ENCODE measurements at regions not wholly inside any gene's neighbourhood (a gene's known extent, or its start where the extent isn't known, plus 50 kb on each side); places are given as distances from the start of the nearest gene placed in this dataset.
"Not testable (repeated sequence)": the region's sequence is repeated elsewhere in the genome, so short reads cannot be mapped to it uniquely, and the experiment has no call there.

DNA sequence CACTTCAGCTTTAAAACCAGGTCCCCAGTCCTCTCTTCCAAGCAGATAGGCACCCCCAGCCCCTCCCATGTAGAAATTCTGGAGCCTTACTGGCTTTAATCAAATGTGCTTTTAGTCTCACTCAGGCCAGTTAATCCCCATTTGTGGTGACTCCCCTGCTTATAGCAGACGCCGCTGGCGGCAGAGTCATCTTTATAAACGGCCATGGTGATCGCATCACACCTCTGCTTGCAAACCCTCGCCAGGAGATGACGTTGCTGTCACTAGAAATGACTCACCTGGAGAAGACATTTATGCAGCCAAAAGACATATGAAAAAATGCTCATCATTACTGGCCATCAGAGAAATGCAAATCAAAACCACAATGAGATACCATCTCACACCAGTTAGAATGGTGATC, 369.3 kb downstream of the VRK1 start (continued):
- TF ChIP-seq SOX15 (CRISPR knock-in tag; IDR thresholded peaks at IDR 0.05) (no peak), EMX1 (CRISPR knock-in tag; IDR thresholded peaks at IDR 0.05) (no peak), ZNF219 (CRISPR knock-in tag; IDR thresholded peaks at IDR 0.05; ENCODE audit: borderline replicate concordance) (no peak), GABPB1 (CRISPR knock-in tag; IDR thresholded peaks at IDR 0.05) (no peak), ZNF317 (CRISPR knock-in tag; IDR thresholded peaks at IDR 0.05; ENCODE audit: borderline replicate concordance, low read depth) (no peak)
- TF ChIP-seq, protein P1, sequence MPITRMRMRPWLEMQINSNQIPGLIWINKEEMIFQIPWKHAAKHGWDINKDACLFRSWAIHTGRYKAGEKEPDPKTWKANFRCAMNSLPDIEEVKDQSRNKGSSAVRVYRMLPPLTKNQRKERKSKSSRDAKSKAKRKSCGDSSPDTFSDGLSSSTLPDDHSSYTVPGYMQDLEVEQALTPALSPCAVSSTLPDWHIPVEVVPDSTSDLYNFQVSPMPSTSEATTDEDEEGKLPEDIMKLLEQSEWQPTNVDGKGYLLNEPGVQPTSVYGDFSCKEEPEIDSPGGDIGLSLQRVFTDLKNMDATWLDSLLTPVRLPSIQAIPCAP (CRISPR knock-in tag; IDR thresholded peaks at IDR 0.05) = no peak
- TF ChIP-seq, protein P2, sequence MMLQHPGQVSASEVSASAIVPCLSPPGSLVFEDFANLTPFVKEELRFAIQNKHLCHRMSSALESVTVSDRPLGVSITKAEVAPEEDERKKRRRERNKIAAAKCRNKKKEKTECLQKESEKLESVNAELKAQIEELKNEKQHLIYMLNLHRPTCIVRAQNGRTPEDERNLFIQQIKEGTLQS (CRISPR knock-in tag; conservative IDR thresholded peaks at IDR 0.05) = no peak

DNA sequence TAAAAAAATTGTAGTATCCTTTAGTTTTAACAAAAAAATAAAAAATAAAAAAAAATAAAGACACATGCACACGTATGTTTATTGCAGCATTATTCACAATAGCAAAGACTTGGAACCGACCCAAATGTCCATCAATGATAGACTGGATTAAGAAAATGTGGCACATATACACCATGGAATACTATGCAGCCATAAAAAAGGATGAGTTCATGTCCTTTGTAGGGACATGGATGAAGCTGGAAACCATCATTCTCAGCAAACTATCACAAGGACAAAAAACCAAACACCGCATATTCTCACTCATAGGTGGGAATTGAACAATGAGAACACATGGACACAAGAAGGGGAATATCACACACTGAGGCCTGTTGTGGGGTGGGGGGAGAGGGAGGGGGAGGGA, 370.4 kb downstream of the VRK1 start:
- DNase-seq (ENCODE audit: low spot score); H3K9me3 Mint-ChIP-seq; POLR2A ChIA-PET; H3K4me1 Mint-ChIP-seq; H3K36me3 Mint-ChIP-seq; H3K27me3 Mint-ChIP-seq (ENCODE audit: low read depth); ATAC-seq; H3K4me3 Mint-ChIP-seq; H3K27ac Mint-ChIP-seq; CTCF ChIA-PET: not testable (repeated sequence)

DNA sequence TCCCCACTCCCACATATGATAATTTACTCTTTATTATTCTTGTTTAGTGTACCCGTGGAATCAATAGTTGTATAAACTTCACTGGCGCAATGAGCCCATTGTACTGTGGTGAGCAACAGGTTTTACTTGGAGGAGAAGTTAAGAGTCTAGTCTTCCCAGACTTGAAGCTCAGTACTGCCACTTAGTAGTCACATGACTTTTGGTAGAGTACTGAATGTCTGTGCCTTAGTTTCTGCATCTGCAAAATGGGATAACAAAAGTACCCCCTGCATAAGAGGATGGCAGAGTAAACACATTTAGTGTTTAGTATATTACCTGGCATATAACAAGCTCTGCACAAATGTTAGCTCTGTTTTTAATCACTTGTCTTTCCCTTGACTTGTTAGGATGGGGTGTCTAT, 375.5 kb downstream of the VRK1 start:
- ChIA-PET CTCF (interaction anchor here (1.1 kb wide), 1 partner anchor 18 kb away, joined by 3 read pairs; no protein-coding TSS in a partner anchor), POLR2A (interaction anchor here (0.5 kb wide), 1 partner anchor 116 kb away, joined by 4 read pairs; no protein-coding TSS in a partner anchor)
- DNase-seq (ENCODE audit: low spot score) (no peak), ATAC-seq (no peak)
- Mint-ChIP-seq H3K4me1 (no peaks in the 10 kb centered on the region), H3K9me3 (no peaks in the 10 kb centered on the region), H3K36me3 (no peaks in the 10 kb centered on the region), H3K27me3 (ENCODE audit: low read depth) (no peaks in the 10 kb centered on the region), H3K27ac (no peak overlapping the region), H3K4me3 (no peak overlapping the region)
- TF ChIP-seq, protein P3, sequence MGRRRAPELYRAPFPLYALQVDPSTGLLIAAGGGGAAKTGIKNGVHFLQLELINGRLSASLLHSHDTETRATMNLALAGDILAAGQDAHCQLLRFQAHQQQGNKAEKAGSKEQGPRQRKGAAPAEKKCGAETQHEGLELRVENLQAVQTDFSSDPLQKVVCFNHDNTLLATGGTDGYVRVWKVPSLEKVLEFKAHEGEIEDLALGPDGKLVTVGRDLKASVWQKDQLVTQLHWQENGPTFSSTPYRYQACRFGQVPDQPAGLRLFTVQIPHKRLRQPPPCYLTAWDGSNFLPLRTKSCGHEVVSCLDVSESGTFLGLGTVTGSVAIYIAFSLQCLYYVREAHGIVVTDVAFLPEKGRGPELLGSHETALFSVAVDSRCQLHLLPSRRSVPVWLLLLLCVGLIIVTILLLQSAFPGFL (CRISPR knock-in tag; IDR thresholded peaks at IDR 0.05; ENCODE audit: borderline replicate concordance) = no peak
- TF ChIP-seq JUN (CRISPR knock-in tag; IDR thresholded peaks at IDR 0.05) (no peak), IRF2 (CRISPR knock-in tag; IDR thresholded peaks at IDR 0.05; ENCODE audit: borderline replicate concordance, low read depth) (no peak), CREM (CRISPR knock-in tag; IDR thresholded peaks at IDR 0.05) (no peak), MXD4 (CRISPR knock-in tag; IDR thresholded peaks at IDR 0.05; ENCODE audit: borderline replicate concordance) (no peak), ESRRA (CRISPR knock-in tag; IDR thresholded peaks at IDR 0.05; ENCODE audit: borderline replicate concordance) (no peak), TEAD1 (CRISPR knock-in tag; IDR thresholded peaks at IDR 0.05) (no peak), SP1 (CRISPR knock-in tag; conservative IDR thresholded peaks at IDR 0.05) (no peak), TEAD4 (CRISPR knock-in tag; IDR thresholded peaks at IDR 0.05) (no peak), EMX1 (CRISPR knock-in tag; IDR thresholded peaks at IDR 0.05) (no peak), ZNF263 (CRISPR knock-in tag; IDR thresholded peaks at IDR 0.05; ENCODE audit: low read depth) (no peak)
- TF ChIP-seq, protein P4, sequence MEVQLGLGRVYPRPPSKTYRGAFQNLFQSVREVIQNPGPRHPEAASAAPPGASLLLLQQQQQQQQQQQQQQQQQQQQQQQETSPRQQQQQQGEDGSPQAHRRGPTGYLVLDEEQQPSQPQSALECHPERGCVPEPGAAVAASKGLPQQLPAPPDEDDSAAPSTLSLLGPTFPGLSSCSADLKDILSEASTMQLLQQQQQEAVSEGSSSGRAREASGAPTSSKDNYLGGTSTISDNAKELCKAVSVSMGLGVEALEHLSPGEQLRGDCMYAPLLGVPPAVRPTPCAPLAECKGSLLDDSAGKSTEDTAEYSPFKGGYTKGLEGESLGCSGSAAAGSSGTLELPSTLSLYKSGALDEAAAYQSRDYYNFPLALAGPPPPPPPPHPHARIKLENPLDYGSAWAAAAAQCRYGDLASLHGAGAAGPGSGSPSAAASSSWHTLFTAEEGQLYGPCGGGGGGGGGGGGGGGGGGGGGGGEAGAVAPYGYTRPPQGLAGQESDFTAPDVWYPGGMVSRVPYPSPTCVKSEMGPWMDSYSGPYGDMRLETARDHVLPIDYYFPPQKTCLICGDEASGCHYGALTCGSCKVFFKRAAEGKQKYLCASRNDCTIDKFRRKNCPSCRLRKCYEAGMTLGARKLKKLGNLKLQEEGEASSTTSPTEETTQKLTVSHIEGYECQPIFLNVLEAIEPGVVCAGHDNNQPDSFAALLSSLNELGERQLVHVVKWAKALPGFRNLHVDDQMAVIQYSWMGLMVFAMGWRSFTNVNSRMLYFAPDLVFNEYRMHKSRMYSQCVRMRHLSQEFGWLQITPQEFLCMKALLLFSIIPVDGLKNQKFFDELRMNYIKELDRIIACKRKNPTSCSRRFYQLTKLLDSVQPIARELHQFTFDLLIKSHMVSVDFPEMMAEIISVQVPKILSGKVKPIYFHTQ (CRISPR knock-in tag; IDR thresholded peaks at IDR 0.05) = no peak
- TF ChIP-seq, protein P5, sequence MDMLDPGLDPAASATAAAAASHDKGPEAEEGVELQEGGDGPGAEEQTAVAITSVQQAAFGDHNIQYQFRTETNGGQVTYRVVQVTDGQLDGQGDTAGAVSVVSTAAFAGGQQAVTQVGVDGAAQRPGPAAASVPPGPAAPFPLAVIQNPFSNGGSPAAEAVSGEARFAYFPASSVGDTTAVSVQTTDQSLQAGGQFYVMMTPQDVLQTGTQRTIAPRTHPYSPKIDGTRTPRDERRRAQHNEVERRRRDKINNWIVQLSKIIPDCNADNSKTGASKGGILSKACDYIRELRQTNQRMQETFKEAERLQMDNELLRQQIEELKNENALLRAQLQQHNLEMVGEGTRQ (CRISPR knock-in tag; IDR thresholded peaks at IDR 0.05) = no peak
- TF ChIP-seq, protein P6, sequence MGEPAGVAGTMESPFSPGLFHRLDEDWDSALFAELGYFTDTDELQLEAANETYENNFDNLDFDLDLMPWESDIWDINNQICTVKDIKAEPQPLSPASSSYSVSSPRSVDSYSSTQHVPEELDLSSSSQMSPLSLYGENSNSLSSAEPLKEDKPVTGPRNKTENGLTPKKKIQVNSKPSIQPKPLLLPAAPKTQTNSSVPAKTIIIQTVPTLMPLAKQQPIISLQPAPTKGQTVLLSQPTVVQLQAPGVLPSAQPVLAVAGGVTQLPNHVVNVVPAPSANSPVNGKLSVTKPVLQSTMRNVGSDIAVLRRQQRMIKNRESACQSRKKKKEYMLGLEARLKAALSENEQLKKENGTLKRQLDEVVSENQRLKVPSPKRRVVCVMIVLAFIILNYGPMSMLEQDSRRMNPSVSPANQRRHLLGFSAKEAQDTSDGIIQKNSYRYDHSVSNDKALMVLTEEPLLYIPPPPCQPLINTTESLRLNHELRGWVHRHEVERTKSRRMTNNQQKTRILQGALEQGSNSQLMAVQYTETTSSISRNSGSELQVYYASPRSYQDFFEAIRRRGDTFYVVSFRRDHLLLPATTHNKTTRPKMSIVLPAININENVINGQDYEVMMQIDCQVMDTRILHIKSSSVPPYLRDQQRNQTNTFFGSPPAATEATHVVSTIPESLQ (CRISPR knock-in tag; IDR thresholded peaks at IDR 0.05) = no peak

Data from WTC11 (cell line).